ENCODE measurements at regions not wholly inside any gene's neighbourhood (a gene's known extent, or its start where the extent isn't known, plus 50 kb on each side); places are given as distances from the start of the nearest gene placed in this dataset.
A peak's percentile ranks its signal among the peaks of the same experiment; 100 is the strongest.

DNA sequence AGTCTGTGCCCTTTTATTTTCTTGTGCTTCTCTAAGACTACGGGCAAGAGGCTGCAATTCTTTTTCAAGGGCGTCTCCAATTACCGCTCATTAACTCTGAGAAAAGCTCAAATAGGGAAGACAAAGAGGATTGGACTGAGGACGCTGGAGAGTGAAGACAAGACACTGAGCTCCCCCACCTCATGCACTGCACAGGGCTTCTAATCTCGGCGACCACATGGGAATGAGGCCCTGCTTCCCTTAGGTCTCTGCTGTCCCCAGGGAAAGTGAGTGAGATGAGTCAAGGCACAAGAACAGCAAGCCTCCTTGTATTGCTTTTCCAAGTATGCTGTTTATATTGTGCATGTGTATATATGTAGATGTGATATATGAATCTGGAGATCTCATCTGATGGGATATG lies 392.2 kb upstream of the CFAP20DC start:
- no peak for DNase-seq

DNA sequence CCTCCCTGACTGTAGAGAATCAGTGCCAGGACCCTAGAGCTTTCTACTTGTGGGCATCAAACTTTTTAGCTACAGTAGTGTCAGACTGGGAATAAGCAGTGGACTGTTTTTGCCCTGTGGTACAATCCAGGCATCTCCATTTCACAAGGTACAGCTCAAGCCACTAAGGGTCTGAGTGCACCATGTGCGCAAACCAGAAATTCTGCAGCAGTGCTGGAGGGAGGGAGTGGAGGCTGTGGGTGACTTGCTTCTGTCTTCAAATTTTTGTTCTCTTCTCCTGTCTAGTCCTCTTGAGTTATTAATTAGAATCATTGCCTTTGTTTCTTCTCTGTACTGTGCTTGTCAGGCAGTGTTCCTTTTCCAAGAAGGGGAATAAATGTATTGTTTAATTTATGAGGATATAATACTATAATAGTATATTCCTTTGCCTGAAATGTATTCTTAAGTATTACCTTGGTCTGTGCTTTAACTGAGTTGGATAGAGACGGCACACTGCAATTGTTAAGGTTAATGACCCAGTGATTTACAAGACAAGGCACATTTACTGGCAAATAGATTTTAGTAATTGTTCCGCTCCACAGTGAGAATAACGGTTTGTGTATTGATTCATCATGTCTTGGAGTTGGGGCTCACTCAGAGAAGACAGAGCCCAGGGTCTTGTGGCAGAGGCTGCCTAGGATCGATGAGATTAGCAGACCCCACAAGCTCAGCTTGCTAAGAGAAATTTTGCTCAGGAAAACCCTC lies 390.6 kb upstream of the CFAP20DC start:
- no peak for DNase-seq

DNA sequence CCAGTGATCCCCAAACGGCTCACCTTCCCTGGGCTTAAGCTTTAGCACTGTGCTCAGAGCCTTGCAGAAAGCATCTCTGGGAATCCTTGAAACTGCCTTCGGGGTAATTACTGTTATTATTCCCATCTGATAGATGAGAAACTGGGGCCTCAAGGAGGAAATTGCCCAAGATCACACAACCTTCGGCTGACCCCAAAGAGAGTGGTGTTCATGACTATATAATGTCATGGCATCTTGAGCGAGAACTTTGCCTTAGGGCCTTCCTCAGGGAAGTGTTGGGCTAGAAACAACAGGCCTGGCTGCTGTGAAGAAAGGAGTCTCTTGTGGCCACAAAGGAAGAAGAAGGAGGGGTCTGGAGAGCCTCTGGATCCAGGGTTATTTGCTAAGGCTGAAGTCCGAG lies 388.7 kb upstream of the CFAP20DC start:
- no peak for DNase-seq

DNA sequence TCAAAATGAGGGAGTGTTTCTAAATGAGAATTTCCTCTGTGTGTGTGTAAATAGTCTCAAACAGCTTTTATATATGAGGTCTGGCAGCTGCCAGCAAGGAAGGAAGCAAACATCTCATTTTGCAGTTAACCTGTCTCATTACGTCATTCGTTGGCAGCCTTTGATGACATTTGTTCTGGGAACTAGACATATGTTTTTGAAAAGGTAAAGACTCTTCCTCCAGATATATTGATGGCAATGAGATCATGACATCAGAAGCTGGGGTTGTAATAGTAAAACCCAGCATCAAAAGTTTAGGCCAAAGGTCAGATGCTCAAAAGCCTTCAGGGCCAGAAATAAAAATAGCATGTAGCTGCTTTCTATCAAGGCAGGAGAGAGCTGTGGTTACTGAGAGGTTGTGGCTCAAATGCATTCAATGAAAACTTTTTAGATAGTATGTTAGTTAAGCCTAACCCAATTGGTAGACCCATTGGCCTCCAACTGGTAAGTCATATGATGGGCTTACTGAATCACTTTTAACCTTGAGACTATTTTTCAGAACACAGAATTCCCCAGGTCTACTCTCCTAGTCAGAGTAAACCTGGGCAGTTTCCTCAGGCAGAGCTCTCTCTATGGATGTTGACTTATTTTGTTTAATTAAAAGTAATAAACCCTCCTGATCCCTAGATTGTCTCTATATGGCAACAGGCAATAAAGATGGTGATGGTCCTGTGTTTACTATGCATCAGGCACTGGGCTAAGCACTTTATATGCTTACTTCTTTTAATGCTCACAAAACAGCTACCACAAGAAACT lies 386.5 kb upstream of the CFAP20DC start:
- no peak for DNase-seq

DNA sequence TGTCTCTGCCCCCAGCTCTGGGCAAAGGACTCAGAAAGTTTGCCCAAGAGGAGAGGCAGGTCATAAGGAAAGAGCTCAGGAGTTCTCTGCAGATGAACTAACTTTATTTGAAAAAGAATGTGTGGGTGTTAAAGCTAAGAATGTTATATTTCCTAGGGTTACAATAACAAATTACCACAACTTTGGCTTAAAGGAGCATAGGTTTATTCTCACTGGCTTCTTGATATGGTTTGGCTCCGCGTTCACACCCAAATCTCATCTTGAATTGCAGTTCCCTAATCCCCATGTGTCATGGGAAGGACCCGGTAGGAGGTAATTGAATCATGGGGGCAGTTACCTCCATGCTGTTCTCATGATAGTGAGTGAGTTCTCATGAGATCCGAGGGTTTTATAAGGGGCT lies 383.7 kb upstream of the CFAP20DC start:
- DNase-seq = no peak

DNA sequence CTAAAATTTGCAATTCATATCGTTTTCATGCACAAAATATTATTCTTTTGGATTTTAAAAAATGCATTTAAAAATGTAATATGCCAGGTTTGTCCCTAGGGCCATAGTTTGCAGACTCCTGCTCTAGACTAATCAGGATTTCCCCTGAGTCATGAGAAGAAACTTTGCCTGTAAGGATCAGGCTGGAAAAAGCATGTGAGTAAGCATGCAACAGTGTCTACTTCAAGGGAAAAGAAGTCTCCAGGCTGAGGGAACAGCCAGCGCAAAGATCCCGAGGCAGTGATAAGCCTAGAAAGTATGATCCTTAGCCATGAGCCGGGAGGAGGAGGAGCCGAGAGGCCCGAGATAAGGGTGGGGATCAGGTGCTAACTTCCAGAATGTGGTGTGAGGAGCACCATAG lies 382.8 kb upstream of the CFAP20DC start:
- DNase-seq = no peak

DNA sequence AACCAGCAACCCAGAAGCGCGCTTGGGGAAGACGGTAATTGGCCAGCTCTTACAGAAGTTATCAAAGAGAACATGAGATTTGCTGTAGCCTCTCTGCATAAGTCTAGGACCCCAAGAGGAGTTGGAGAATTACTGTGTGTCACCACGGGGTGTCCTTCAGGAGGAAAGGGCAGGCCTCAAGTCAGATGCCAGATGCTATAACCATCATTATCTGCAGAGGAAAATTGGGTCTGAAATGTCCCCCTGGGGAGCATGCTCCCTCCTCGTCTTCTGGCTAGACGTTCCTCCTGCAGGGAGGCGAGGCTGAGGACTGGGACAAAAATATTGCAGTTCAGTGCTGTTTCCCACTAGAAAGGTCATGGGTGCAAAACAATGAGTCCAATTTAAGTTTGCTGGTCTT lies 380.5 kb upstream of the CFAP20DC start:
- no peak for DNase-seq

DNA sequence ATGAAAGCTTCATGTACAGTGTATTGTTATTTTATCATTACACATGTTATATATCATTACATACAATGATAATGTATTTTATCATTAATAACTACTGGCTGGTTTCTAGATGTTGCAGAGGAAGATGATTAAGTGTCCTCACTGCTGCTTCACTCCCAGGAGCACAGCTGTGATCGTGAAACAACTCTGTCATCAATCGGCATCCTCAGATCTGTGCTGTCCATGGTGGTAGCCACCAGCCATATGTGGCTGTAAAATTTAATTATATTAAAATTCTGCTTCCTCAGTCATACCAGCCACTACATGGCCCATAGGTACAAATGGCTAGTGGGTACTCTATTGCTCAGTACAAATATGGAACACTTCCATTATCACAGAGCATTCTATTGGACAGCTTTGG lies 379.4 kb upstream of the CFAP20DC start:
- no peak for DNase-seq

DNA sequence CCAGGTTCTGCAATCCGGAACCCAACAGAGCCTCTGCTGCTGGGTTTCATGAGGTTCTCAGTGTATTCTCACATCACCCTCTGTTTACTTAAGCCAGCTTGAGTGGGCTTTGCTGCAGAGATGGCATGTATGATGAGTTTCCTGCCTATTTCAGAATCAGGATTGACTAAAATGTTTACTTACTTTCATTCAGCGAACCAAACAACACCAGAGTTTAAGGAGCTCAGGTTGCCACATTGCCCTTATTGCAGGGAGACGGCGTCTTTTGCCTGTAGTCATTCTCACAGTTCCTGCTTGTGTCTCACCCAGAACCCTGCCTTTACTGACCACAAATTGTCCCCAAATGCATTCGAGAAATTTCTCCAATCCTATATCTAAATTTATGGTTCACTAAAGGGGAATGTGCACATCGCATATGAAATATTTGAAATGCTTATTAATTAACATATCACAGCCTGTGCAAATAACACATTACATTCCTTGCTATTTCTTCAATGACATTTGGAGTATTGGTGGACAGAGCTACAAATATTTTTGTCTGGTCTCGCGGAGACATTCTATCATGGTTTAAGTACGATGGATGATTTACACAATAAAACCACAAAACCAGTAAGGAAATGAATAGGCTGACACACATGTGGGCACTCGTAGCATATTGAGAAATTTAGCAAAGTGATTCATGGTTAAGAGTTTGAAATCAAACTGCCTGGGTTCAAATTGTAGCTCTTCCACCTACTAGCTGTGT lies 377.2 kb upstream of the CFAP20DC start:
- DNase-seq = no peak

DNA sequence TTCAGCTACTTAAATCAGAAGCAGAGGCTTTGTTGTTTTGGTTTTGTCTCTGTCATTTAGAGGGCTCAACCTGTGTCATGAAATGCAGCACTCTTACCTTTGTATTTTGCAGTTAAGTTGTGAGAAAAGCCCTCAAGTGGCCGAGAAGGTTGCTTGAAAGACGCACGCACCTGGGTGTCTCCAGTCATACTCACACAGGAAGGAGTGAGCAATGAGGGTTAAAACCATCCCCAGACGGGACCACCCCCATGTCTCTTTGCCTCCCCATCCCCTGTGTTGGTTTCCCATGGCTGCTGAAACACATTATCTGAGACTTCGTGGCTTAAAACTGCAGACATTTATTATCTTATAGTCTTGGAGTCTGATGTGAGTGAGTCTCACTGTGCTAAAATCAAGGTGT lies 376.1 kb upstream of the CFAP20DC start:
- peak; percentile 52 for DNase-seq

DNA sequence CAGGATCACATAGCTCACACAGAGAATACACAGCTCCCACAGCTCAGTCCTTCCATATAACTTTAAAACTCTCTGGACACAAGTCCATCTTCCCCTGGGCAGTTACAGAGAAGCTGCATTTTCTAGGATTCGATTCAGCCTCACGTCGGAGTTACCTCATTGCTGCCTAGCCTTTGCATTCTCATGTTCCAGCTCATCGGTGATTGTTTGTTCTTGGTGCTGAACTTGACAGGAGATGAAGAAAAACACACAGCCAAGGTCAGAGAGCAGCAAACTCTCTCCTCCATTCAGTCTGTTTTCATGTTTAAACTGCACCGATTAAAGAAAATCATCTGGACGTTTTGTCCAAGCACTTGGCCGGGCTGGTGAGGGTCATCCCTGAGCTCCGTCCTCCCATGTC lies 375.5 kb upstream of the CFAP20DC start:
- no peak for DNase-seq

DNA sequence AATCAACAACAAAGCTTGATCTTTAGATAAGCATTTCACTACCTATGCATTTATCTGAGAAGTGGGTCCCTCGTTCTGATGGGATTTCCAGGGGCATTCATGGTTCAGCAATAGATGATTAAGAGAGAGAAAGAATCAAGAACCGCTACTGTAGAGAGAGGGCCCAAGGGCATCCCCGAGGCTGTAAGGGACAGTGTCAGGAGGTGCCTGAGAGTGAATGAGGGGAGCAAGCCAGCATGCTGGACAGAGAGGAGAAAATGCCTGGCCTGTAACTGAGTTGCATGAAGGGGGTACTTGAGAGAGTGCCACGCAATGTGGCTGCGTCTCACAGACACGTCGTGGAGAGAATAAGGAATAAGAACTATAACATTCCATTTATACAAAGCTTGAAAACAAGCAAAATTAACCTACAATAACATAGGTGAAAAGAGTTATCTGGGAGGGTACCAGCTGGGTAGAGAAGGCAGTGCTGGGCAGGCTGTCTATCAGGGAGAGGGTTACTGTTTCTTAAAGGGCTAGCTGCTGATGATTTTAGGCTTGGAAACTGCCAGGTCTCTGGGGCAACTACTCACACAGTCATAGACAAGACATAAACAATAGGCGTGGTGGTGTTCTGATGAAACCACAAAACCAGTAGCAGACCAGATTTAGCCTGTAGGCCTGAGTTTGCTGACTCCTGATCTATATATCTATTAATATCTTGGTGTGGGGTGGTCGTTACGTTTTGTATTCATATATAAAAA lies 374.6 kb upstream of the CFAP20DC start:
- DNase-seq = peak; percentile 9

DNA sequence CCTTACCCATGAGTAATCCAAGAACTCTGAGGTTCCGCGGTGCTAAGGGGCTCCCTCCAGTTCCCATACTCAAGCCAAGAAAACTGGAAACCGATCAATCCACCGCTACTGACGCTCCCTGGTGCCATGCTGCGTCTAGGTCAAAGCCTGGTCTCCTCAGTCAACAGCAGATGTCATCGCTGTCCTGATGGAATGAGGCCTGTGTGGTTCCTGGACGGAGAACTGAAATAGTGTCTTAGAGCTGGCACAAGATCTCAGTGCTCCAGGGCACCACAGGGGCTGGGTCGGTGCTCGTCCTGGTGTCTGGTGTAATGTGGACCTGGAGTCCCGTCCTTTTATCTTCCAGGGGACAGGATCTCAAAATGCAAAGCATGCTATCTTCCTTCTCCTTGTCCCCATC lies 373.9 kb upstream of the CFAP20DC start:
- no peak for DNase-seq

DNA sequence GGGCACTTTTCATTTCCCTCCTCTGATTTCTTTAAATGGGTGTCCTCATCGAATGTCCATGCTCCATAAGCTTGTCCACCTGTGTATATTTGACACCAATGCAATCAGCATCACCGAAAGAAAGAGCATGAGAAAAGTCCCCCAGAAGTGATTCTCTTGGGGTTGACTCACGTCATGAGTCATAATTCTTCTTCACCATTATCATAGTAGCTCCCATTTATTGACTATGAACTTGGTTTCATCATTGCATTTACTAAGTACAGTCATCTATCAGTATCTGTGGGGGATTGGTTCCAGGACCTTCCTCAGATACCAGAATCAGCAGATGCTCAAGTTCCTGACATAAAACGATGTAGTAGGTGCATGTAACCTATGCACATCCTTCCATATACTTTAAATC lies 372.5 kb upstream of the CFAP20DC start:
- no peak for DNase-seq

DNA sequence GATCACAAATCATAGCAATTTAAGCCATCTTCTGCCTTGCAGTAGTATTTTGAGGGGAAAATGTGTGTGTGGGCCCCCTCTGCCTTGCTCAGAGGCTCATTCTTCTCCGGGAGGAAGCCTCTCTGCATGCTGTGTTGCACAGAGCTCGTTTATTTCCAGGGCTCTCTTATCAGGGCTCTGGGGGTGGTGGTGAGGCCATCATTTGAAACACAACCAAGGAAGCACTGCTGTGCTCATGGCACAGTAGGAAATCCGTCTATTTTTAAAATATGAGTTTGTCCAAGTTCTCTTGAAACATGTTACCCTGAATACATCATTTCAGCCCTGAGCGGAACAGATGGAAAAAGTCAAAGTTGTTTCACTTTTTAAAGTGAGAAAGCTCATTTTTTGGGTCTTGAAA lies 369.0 kb upstream of the CFAP20DC start:
- no peak for DNase-seq

DNA sequence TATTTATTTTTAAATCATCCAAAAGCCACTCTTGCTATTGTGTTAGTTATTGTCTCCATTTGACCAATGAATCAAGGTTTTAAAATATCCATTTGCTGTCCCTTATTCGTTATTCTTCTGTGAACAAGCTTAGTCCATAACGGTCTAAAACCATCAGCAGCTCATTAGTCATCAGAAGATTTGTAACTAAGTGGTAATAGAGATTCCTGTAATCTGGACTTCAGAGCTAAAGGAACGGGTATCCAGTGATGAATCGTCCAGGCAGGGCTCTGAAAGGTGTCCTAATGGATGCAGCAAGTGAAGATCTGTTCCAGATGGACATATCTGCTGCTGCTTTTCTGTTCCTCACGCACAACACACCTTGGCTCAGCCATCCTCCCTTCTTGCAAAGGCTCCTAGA lies 362.7 kb upstream of the CFAP20DC start:
- no peak for DNase-seq

DNA sequence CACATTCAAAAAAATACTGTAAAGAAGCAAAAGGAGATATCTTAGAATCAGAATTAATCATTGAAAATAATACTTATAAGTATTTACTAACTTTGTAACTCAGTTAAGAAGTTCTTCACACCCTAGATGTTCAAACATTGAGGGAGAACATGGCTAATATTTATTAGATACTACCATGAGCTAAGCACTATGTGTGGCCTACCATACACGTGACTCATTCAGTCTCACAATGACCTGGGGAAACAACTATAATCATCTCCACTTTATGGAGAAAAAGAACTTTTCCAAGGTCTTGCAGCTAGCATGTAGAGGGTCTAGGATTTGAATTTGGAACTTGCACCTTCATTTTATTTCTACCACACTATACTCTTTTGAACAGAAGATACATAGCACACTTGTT lies 361.9 kb upstream of the CFAP20DC start:
- no peak for DNase-seq

DNA sequence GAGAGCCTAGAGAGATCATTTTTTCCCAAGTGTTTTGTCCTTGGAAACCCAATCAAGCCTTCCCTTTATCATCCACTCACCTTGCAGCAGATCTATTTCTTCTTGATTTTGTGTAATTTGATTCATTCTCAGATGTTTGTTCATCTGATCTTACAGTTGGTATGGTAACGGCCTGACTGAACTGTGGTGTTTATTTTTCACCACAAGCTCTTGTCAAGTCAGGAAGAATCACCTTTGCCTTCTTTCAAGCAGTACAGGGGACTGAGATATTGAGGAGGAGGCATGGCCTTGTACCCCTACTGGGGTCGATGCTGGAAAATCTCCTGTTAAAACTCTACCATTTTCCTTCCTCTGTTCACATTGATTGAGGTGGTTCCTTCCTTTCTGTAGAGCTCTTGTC lies 361.4 kb upstream of the CFAP20DC start:
- no peak for DNase-seq

DNA sequence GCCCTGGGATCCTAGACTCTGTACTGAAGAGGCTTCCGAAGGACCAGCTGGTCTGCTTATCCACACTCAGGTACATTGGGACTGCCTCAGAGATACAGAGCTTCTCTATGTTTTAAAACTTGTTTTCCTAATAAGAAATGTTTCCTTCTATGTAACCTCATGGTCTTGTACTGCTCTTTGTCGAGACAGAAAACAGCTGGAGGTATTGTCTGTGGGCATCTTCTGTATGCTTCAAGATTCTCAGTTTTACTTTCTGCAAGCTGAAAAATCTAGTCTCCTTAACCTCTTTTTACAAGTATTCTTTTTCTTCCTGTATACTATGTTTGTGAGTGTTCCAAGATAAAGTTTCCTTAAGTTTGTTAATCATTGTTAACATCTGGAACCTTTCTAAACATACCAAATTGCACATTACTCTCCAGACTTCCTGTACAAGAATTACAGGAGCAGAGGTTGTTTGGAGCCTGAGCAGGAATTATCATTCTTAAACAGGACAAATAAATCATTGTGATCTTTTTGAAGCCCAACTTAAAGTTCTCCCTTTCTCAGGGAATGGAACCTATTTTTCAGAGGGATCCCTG lies 358.3 kb upstream of the CFAP20DC start:
- DNase-seq = no peak

DNA sequence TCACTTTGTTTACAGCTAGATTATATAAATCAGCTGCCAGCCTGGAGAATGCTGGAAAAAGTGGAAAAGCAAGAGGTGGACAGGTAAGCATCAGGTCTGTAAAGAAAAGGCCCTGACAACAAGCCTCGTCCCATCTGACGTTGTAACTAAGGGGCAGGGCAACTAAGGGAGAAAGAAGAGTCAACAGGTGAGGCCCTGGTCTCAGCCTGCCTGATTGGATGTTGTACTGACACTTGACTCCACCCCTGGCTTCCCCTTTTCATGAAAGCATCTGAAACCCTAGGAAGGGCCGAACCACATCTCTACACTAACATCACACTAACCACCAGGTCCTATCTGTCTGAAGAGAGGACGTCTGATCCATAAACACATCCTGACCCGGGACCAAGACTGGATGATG lies 357.6 kb upstream of the CFAP20DC start:
- no peak for DNase-seq

DNA sequence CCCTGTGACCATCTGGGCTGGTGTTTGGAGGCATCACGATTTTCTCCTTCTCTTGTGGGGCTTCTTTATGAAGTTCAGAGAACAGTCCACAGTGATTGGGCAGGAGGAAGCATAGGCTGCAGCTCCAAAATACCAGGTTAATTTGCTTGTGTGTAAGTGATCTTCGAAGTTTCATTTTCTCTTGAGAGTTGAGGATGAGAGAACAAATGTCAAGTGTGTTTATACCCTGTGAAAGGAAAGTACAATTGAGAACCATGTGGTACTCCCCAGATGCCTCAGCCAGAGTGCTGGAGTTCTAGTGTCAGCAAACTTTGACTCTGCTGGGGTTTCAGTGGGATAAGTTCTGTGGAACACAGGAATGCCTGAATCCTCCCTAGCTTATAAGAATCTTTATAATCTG lies 357.1 kb upstream of the CFAP20DC start:
- DNase-seq = no peak

DNA sequence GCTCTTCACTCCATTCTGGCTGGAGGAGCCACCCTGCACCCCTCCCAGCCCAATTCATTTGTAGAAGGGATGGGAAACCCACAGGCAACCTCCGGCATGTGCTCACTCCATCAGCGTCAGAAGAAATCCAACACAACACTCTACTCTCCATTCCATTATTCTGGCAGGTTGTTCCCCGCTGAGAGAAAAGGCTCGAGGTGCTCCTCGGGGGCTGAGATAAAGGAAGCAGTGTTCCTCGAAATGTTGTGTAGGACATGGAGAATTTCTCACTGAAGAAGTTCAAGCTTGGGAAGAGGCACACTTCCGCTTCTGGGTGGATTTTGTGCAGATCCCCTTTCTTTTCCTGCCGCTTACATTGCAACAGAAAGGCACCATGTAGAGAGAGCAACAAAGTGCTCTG lies 355.0 kb upstream of the CFAP20DC start:
- DNase-seq = no peak

DNA sequence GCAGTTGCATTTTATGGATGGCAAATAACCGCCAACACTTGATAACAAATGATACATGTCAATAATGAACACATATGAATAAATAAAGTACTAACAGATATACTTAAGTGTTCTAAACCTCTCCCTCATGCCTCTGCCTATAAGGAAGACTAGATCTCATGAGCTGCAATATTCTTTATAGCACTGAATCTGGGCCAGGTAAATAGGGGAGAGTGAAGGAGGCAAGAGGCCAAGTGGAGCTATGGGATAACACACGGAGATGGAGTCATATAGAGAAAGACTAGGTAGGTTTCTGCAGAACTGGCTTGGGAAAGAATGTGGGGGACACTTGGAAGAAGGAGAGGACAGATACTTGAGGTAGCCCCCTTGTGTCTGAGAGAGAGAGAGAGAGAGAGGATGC lies 354.2 kb upstream of the CFAP20DC start:
- no peak for DNase-seq
